ENCODE measurements at regions not wholly inside any gene's neighbourhood (a gene's known extent, or its start where the extent isn't known, plus 50 kb on each side); places are given as distances from the start of the nearest gene placed in this dataset.

GRCh38 chr3:99473321-99473751, 165.1 kb upstream of the COL8A1 start:
- H3K9ac ChIP-seq (ENCODE audit: low read length), result no peak overlapping the region
- no peak overlapping the region for H3K23ac ChIP-seq (ENCODE audit: low read length in 2 of 2)
- no peak overlapping the region for H3K18ac ChIP-seq (ENCODE audit: low read depth in 1 of 2, low read length in 2 of 2)
- no peak overlapping the region for H2BK5ac ChIP-seq (ENCODE audit: low read depth, low read length, poor library complexity, severe bottlenecking)
- H3K4ac ChIP-seq (ENCODE audit: low read depth in 1 of 2, low read length in 2 of 2), result no peak overlapping the region
- no peaks in the 10 kb centered on the region for H3K4me1 ChIP-seq (ENCODE audit: control insufficient read depth, insufficient read depth, low read depth, low read length)
- no peak overlapping the region for H4K91ac ChIP-seq (ENCODE audit: low read length)
- H3K9me3 ChIP-seq (ENCODE audit: control insufficient read depth, low read length), result peaks cover 5% of the 10 kb centered on the region
- WGBS, result 0% methylated on average over 1 of the region's 2 CpGs
- H2AK5ac ChIP-seq (ENCODE audit: low read length, severe bottlenecking), result no peak overlapping the region
- H3K27me3 ChIP-seq (ENCODE audit: control insufficient read depth in 1 of 2, insufficient read depth in 1 of 2, low read length in 2 of 2), result no peaks in the 10 kb centered on the region
- peak overlapping the region; percentile 75 for H4K8ac ChIP-seq (ENCODE audit: low read length)
- no peak overlapping the region for H2BK12ac ChIP-seq (ENCODE audit: low read length in 2 of 2)
- H3K4me3 ChIP-seq (ENCODE audit: insufficient read depth in 1 of 2, low read depth in 1 of 2, low read length in 2 of 2), result peak overlapping the region in 1 of 2 experiments; percentile 28
- no peaks in the 10 kb centered on the region for H3K79me1 ChIP-seq (replicated peaks; ENCODE audit: low read length, poor library complexity, severe bottlenecking)
- no peak overlapping the region for H3K4me2 ChIP-seq (ENCODE audit: low read length, poor library complexity, severe bottlenecking)
- no peaks in the 10 kb centered on the region for H3K36me3 ChIP-seq (ENCODE audit: control insufficient read depth in 1 of 2, insufficient read depth in 2 of 2, low read depth in 1 of 2, low read length in 2 of 2)
- H2BK15ac ChIP-seq (ENCODE audit: low read depth, poor library complexity, severe bottlenecking), result no peak overlapping the region
- H3K27ac ChIP-seq (ENCODE audit: low read length, poor library complexity, severe bottlenecking), result peak overlapping the region; percentile 82
- H2BK120ac ChIP-seq (ENCODE audit: low read depth, low read length), result no peak overlapping the region
- no peak overlapping the region for H3K14ac ChIP-seq (ENCODE audit: low read length in 2 of 2)
- H2AFZ ChIP-seq (ENCODE audit: low read depth, low read length), result no peak overlapping the region
- peak; percentile 73 for DNase-seq

GRCh38 chr3:99472385-99472784, 166.0 kb upstream of the COL8A1 start:
- H3K23ac ChIP-seq (ENCODE audit: low read length in 2 of 2), result no peak overlapping the region
- no peak overlapping the region for H3K4me2 ChIP-seq (ENCODE audit: low read length, poor library complexity, severe bottlenecking)
- no peaks in the 10 kb centered on the region for H3K27me3 ChIP-seq (ENCODE audit: control insufficient read depth in 1 of 2, insufficient read depth in 1 of 2, low read length in 2 of 2)
- H4K91ac ChIP-seq (ENCODE audit: low read length), result no peak overlapping the region
- peak overlapping the region; percentile 6 to 45 for H2BK12ac ChIP-seq (ENCODE audit: low read length in 2 of 2)
- H3K4me3 ChIP-seq (ENCODE audit: insufficient read depth in 1 of 2, low read depth in 1 of 2, low read length in 2 of 2), result no peak overlapping the region
- no peak overlapping the region for H3K18ac ChIP-seq (ENCODE audit: low read depth in 1 of 2, low read length in 2 of 2)
- no peaks in the 10 kb centered on the region for H3K36me3 ChIP-seq (ENCODE audit: control insufficient read depth in 1 of 2, insufficient read depth in 2 of 2, low read depth in 1 of 2, low read length in 2 of 2)
- H3K14ac ChIP-seq (ENCODE audit: low read length in 2 of 2), result no peak overlapping the region
- DNase-seq, result no peak
- H3K4ac ChIP-seq (ENCODE audit: low read depth in 1 of 2, low read length in 2 of 2), result no peak overlapping the region
- no peak overlapping the region for H2BK15ac ChIP-seq (ENCODE audit: low read depth, poor library complexity, severe bottlenecking)
- no peak overlapping the region for H2BK5ac ChIP-seq (ENCODE audit: low read depth, low read length, poor library complexity, severe bottlenecking)
- H4K8ac ChIP-seq (ENCODE audit: low read length), result peak overlapping the region; percentile 14
- no peak overlapping the region for H2BK120ac ChIP-seq (ENCODE audit: low read depth, low read length)
- peak overlapping the region; percentile 38 for H3K9ac ChIP-seq (ENCODE audit: low read length)
- 79% methylated on average over 3 of the region's 3 CpGs for WGBS
- no peaks in the 10 kb centered on the region for H3K4me1 ChIP-seq (ENCODE audit: control insufficient read depth, insufficient read depth, low read depth, low read length)
- H3K27ac ChIP-seq (ENCODE audit: low read length, poor library complexity, severe bottlenecking), result no peak overlapping the region
- peak overlapping the region; percentile 35 for H2AK5ac ChIP-seq (ENCODE audit: low read length, severe bottlenecking)
- no peak overlapping the region for H2AFZ ChIP-seq (ENCODE audit: low read depth, low read length)
- H3K9me3 ChIP-seq (ENCODE audit: control insufficient read depth, low read length), result no peaks in the 10 kb centered on the region
- no peaks in the 10 kb centered on the region for H3K79me1 ChIP-seq (replicated peaks; ENCODE audit: low read length, poor library complexity, severe bottlenecking)

GRCh38 chr3:99471353-99472323, 166.8 kb upstream of the COL8A1 start:
- Histone ChIP-seq H2BK5ac (ENCODE audit: low read depth, low read length, poor library complexity, severe bottlenecking) (no peak overlapping the region), H3K79me1 (replicated peaks; ENCODE audit: low read length, poor library complexity, severe bottlenecking) (no peaks in the 10 kb centered on the region), H3K27me3 (ENCODE audit: control insufficient read depth in 1 of 2, insufficient read depth in 1 of 2, low read length in 2 of 2) (no peaks in the 10 kb centered on the region), H3K23ac (ENCODE audit: low read length in 2 of 2) (no peak overlapping the region), H2BK12ac (ENCODE audit: low read length in 2 of 2) (peak overlapping the region in 1 of 2 experiments; percentile 37), H4K8ac (ENCODE audit: low read length) (no peak overlapping the region), H3K4me3 (ENCODE audit: insufficient read depth in 1 of 2, low read depth in 1 of 2, low read length in 2 of 2) (no peak overlapping the region), H3K4ac (ENCODE audit: low read depth in 1 of 2, low read length in 2 of 2) (no peak overlapping the region), H2AFZ (ENCODE audit: low read depth, low read length) (no peak overlapping the region), H3K27ac (ENCODE audit: low read length, poor library complexity, severe bottlenecking) (no peak overlapping the region), H2BK15ac (ENCODE audit: low read depth, poor library complexity, severe bottlenecking) (no peak overlapping the region), H3K9me3 (ENCODE audit: control insufficient read depth, low read length) (no peaks in the 10 kb centered on the region), H2AK5ac (ENCODE audit: low read length, severe bottlenecking) (peak overlapping the region; percentile 15), H3K14ac (ENCODE audit: low read length in 2 of 2) (peak overlapping the region in 1 of 2 experiments; percentile 47), H4K91ac (ENCODE audit: low read length) (no peak overlapping the region), H3K4me2 (ENCODE audit: low read length, poor library complexity, severe bottlenecking) (no peak overlapping the region), H3K4me1 (ENCODE audit: control insufficient read depth, insufficient read depth, low read depth, low read length) (no peaks in the 10 kb centered on the region), H3K36me3 (ENCODE audit: control insufficient read depth in 1 of 2, insufficient read depth in 2 of 2, low read depth in 1 of 2, low read length in 2 of 2) (no peaks in the 10 kb centered on the region), H2BK120ac (ENCODE audit: low read depth, low read length) (no peak overlapping the region), H3K9ac (ENCODE audit: low read length) (peak overlapping the region; percentile 37), H3K18ac (ENCODE audit: low read depth in 1 of 2, low read length in 2 of 2) (peak overlapping the region in 1 of 2 experiments; percentile 16)
- 92% methylated on average over 6 of the region's 7 CpGs for WGBS
- DNase-seq, result no peak

GRCh38 chr3:99470841-99471240, 167.6 kb upstream of the COL8A1 start:
- no peak overlapping the region for H3K23ac ChIP-seq (ENCODE audit: low read length in 2 of 2)
- no peak overlapping the region for H3K4ac ChIP-seq (ENCODE audit: low read depth in 1 of 2, low read length in 2 of 2)
- H3K27me3 ChIP-seq (ENCODE audit: control insufficient read depth in 1 of 2, insufficient read depth in 1 of 2, low read length in 2 of 2), result no peaks in the 10 kb centered on the region
- H3K14ac ChIP-seq (ENCODE audit: low read length in 2 of 2), result no peak overlapping the region
- H2BK12ac ChIP-seq (ENCODE audit: low read length in 2 of 2), result no peak overlapping the region
- no peak overlapping the region for H2BK5ac ChIP-seq (ENCODE audit: low read depth, low read length, poor library complexity, severe bottlenecking)
- no peak overlapping the region for H2AK5ac ChIP-seq (ENCODE audit: low read length, severe bottlenecking)
- DNase-seq, result no peak
- no peaks in the 10 kb centered on the region for H3K9me3 ChIP-seq (ENCODE audit: control insufficient read depth, low read length)
- H2BK120ac ChIP-seq (ENCODE audit: low read depth, low read length), result no peak overlapping the region
- H3K79me1 ChIP-seq (replicated peaks; ENCODE audit: low read length, poor library complexity, severe bottlenecking), result no peaks in the 10 kb centered on the region
- no peak overlapping the region for H4K8ac ChIP-seq (ENCODE audit: low read length)
- H3K36me3 ChIP-seq (ENCODE audit: control insufficient read depth in 1 of 2, insufficient read depth in 2 of 2, low read depth in 1 of 2, low read length in 2 of 2), result no peaks in the 10 kb centered on the region
- H3K4me3 ChIP-seq (ENCODE audit: insufficient read depth in 1 of 2, low read depth in 1 of 2, low read length in 2 of 2), result no peak overlapping the region
- no peak overlapping the region for H3K4me2 ChIP-seq (ENCODE audit: low read length, poor library complexity, severe bottlenecking)
- no peak overlapping the region for H3K18ac ChIP-seq (ENCODE audit: low read depth in 1 of 2, low read length in 2 of 2)
- no peak overlapping the region for H3K9ac ChIP-seq (ENCODE audit: low read length)
- no peak overlapping the region for H2AFZ ChIP-seq (ENCODE audit: low read depth, low read length)
- no peak overlapping the region for H3K27ac ChIP-seq (ENCODE audit: low read length, poor library complexity, severe bottlenecking)
- no peak overlapping the region for H2BK15ac ChIP-seq (ENCODE audit: low read depth, poor library complexity, severe bottlenecking)
- H3K4me1 ChIP-seq (ENCODE audit: control insufficient read depth, insufficient read depth, low read depth, low read length), result no peaks in the 10 kb centered on the region
- H4K91ac ChIP-seq (ENCODE audit: low read length), result no peak overlapping the region
